Common myeloid progenitor, CD34-positive (primary cell): ENCODE measurements at regions not wholly inside any gene's neighbourhood (a gene's known extent, or its start where the extent isn't known, plus 50 kb on each side); places are given as distances from the start of the nearest gene placed in this dataset.
"Not testable (repeated sequence)": the region's sequence is repeated elsewhere in the genome, so short reads cannot be mapped to it uniquely, and the experiment has no call there.

Experiments used
- CTCF ChIA-PET: fragments of 350-600 bp; sonication (Branson Sonifier 250); formaldehyde crosslinking; loops from one replicate; lab custom pipeline; 2021; ENCODE audit warnings: antibody characterized with exemption; lab: Charles Lee
- POLR2A ChIA-PET: fragments of 350-600 bp; sonication (Branson Sonifier 250); formaldehyde crosslinking; loops from one replicate; lab custom pipeline; 2021; ENCODE audit warnings: antibody characterized with exemption; lab: Charles Lee
- DNase-seq, 3 donors: peaks; one replicate each; pipeline versions ENCODE4 v3.0.0 to v3.0.0-alpha.2; 2013
- H3K27ac ChIP-seq, 2 experiments: 1 replicate in 1 of 2; 2 replicates in 1 of 2; pipeline ENCODE4 v1.7.0; 2013; ENCODE audit warnings: inconsistent platforms in 2 of 2, low read length in 2 of 2, mild to moderate bottlenecking in 2 of 2, low read depth in 1 of 2, moderate library complexity in 1 of 2; ENCODE audit not compliant: severe bottlenecking in 2 of 2, insufficient read depth in 1 of 2, poor library complexity in 1 of 2
- H3K27me3 ChIP-seq, 5 experiments: replicated peaks in 2 of 5; 1 replicate in 3 of 5; 2 replicates in 2 of 5; pipeline versions ENCODE4 v1.6.1 to v1.7.0; 2013; ENCODE audit warnings: low read length in 4 of 5, mild to moderate bottlenecking in 2 of 5, moderate library complexity in 2 of 5, inconsistent platforms in 1 of 5; ENCODE audit not compliant: insufficient read depth in 5 of 5, control insufficient read depth in 4 of 5
- H3K36me3 ChIP-seq, 4 experiments: 1 replicate in 2 of 4; 2 replicates in 2 of 4; pipeline versions ENCODE4 v1.6.1 to v1.7.0; 2013; ENCODE audit warnings: low read length in 3 of 4, control low read depth in 1 of 4, mild to moderate bottlenecking in 1 of 4; ENCODE audit not compliant: control insufficient read depth in 4 of 4, insufficient read depth in 4 of 4
- H3K4me1 ChIP-seq, 4 experiments: 1 replicate in 3 of 4; 2 replicates in 1 of 4; pipeline versions ENCODE4 v1.6.1 to v1.7.1; 2013; ENCODE audit warnings: low read length in 3 of 4, mild to moderate bottlenecking in 3 of 4, control low read depth in 1 of 4, inconsistent platforms in 1 of 4, moderate library complexity in 1 of 4; ENCODE audit not compliant: control insufficient read depth in 4 of 4, insufficient read depth in 4 of 4; ENCODE audit errors: control extremely low read depth in 1 of 4
- H3K4me3 ChIP-seq, 7 experiments: 1 replicate in 4 of 7; 2 replicates in 3 of 7; pipeline versions ENCODE4 v1.5.1 to v1.7.0; 2013; ENCODE audit warnings: mild to moderate bottlenecking in 7 of 7, low read length in 6 of 7, moderate library complexity in 6 of 7, inconsistent platforms in 2 of 7, low read depth in 2 of 7, control low read depth in 1 of 7; ENCODE audit not compliant: insufficient read depth in 4 of 7, control insufficient read depth in 1 of 7; ENCODE audit errors: extremely low read depth in 1 of 7
- H3K9me3 ChIP-seq, 5 experiments: 1 replicate in 4 of 5; 2 replicates in 1 of 5; pipeline versions ENCODE4 v1.6.1 to v1.7.1; 2013; ENCODE audit warnings: low read length in 4 of 5, mild to moderate bottlenecking in 2 of 5, inconsistent platforms in 1 of 5, low read depth in 1 of 5, moderate library complexity in 1 of 5; ENCODE audit not compliant: control insufficient read depth in 4 of 5, insufficient read depth in 2 of 5; ENCODE audit errors: control extremely low read depth in 1 of 5
- WGBS: methylation state at CpG from one replicate; pipeline ENCODE4 v1.1.5; 2013; ENCODE audit not compliant: insufficient coverage; 5-methylcytosine and 5-hydroxymethylcytosine counted together

DNA sequence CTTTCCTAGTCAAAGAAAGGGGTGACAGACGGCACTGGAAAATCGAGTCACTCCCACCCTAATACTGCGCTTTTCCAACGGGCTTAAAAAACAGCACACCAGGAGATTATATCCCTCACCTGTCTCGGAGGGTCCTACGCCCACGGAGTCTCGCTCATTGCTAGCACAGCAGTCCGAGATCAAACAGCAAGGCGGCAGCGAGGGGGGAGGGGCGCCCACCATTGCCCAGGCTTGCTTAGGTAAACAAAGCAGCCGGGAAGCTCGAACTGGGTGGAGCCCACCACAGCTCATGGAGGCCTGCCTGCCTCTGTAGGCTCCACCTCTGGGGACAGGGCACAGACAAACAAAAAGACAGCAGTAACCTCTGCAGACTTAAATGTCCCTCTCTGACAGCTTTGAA, 280.7 kb downstream of the TFAP2A start:
- 97% methylated on average over 11 of the region's 14 CpGs for WGBS
- H3K36me3 ChIP-seq, H3K9me3 ChIP-seq, CTCF ChIA-PET, H3K27me3 ChIP-seq, POLR2A ChIA-PET, H3K4me3 ChIP-seq, H3K4me1 ChIP-seq, DNase-seq, H3K27ac ChIP-seq: not testable (repeated sequence)

DNA sequence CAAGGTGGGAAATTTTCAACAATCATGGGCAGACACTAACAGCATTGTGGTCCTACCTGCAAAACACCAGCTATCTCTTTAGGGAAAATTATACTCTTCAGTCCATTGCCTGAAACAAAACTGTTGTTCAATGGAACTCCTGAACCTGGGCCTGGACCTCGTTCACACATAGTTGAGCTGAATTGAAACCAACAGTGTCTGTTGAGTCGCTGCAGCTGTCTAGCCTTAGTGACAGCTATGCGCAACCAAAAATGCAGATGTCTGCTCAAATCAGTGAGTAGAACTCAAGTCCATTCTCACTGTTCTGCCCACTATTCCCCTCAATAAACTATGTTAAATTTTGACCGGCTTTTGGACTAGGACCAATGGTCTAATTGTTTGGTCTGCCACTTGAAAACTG, 286.2 kb downstream of the TFAP2A start:
- Histone ChIP-seq H3K4me1 (no peaks in the 10 kb centered on the region), H3K36me3 (no peaks in the 10 kb centered on the region), H3K4me3 (no peak overlapping the region), H3K9me3 (peaks cover 0 to 6% (median 0%) of the 10 kb centered on the region in 5 experiments), H3K27me3 (peaks cover 0 to 1% (median 0%) of the 10 kb centered on the region in 5 experiments), H3K27ac (no peak overlapping the region)
- CTCF ChIA-PET: interaction anchor here (0.6 kb wide), 1 partner anchor 451 kb away, joined by 3 read pairs; no protein-coding TSS in a partner anchor
- 100% methylated on average over 3 of the region's 4 CpGs for WGBS
- POLR2A ChIA-PET: no interaction called here
- no peak for DNase-seq

DNA sequence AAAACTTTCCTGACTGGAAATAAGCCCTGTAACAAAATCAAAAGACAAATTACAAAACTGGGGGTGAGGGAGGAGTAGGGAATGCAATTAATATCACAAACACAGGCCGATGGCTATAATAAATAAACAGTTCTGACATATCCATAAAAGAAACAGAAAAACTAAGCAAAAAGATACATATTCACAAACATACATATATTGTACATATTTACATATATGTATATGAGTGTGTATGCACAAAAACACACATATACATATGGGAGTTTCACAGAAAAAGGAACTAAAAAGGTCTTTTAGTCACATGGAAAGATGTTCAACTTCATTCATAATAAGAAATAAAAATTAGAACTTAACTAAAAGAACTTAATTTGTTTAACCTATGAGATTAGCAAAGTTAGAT, 292.7 kb downstream of the TFAP2A start:
- no CpG with 5 or more reads among the region's 1 CpG for WGBS
- POLR2A ChIA-PET: no interaction called here

DNA sequence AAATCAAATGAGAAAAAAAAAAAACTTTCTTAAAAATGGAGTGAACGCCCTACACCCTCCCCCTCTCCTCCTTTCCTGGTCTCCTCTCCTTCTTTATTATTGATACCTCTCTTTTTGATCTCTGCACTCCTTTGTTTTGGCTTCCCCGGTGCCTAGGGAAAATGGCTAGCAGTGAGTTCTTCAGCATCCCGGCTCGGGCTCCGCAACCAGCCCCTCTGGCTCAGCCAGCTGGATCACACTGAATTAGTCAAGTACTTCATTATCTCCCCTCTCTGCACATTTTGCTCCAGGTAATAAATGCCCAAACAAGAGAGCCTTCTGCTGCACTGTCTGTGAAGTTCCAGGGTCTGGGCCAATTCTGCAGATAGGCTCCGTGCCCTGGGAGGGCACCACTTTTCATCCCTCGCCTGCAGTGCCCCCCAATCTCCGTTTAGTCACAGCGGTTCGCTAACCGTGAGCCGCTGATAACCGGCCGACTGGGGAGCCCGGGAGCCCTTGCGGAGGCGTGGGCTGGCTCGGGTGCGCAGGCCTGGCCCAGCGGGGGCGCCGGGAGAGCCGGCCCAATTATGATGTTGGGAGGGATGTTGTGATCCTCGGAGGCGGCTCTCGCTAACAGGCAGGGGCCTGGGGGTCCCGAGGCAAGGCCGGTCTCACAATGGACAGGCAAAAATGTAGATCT, 301.9 kb downstream of the TFAP2A start:
- POLR2A ChIA-PET: interaction anchor here (0.6 kb wide), 1 partner anchor 310 kb away, joined by 3 read pairs; no protein-coding TSS in a partner anchor

More for the DNA sequence above, 292.7 kb downstream of the TFAP2A start:
- Histone ChIP-seq H3K4me3 (no peak overlapping the region), H3K27ac (no peak overlapping the region), H3K36me3 (no peaks in the 10 kb centered on the region), H3K27me3 (no peaks in the 10 kb centered on the region), H3K4me1 (no peaks in the 10 kb centered on the region), H3K9me3 (peaks cover 0 to 1% (median 0%) of the 10 kb centered on the region in 5 experiments)
- DNase-seq: no peak
- CTCF ChIA-PET: no interaction called here

DNA sequence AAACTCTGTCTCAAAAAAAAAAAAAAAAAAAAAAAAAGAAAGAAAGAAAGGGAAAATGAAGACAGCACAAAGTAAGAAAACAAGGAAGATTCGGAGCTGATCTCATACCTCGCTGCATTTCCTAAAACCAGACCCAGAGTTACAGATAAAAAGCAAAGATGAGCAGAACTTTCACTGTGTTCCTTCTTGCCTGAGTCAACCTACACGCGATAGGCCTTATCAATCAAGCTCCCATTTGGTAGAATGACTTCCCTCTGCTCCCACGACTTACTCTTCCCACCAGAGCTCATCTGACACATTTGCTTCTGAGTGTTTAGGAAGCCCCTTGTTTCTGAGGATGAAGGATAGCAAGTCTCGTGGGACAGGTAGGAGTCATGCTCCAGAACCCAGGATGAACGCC, 302.9 kb downstream of the TFAP2A start:
- ChIA-PET POLR2A (interaction anchor here (0.6 kb wide), 1 partner anchor 309 kb away, joined by 3 read pairs; no protein-coding TSS in a partner anchor), CTCF (no interaction called here)
- no peak for DNase-seq
- H3K4me3 ChIP-seq: no peak overlapping the region
- H3K9me3 ChIP-seq: no peaks in the 10 kb centered on the region
- no peaks in the 10 kb centered on the region for H3K36me3 ChIP-seq
- no peak overlapping the region for H3K27ac ChIP-seq
- H3K4me1 ChIP-seq: no peaks in the 10 kb centered on the region
- H3K27me3 ChIP-seq: peaks cover 0 to 37% (median 12%) of the 10 kb centered on the region in 5 experiments
- WGBS: 96% methylated on average over 4 of the region's 7 CpGs

More for the DNA sequence above, 301.9 kb downstream of the TFAP2A start:
- Histone ChIP-seq H3K27ac (no peak overlapping the region), H3K36me3 (no peaks in the 10 kb centered on the region), H3K9me3 (no peaks in the 10 kb centered on the region), H3K4me3 (no peak overlapping the region), H3K27me3 (peaks cover 0 to 37% (median 12%) of the 10 kb centered on the region in 5 experiments), H3K4me1 (no peaks in the 10 kb centered on the region)
- 15% methylated on average over 21 of the region's 28 CpGs for WGBS
- no peak for DNase-seq
- CTCF ChIA-PET: no interaction called here

DNA sequence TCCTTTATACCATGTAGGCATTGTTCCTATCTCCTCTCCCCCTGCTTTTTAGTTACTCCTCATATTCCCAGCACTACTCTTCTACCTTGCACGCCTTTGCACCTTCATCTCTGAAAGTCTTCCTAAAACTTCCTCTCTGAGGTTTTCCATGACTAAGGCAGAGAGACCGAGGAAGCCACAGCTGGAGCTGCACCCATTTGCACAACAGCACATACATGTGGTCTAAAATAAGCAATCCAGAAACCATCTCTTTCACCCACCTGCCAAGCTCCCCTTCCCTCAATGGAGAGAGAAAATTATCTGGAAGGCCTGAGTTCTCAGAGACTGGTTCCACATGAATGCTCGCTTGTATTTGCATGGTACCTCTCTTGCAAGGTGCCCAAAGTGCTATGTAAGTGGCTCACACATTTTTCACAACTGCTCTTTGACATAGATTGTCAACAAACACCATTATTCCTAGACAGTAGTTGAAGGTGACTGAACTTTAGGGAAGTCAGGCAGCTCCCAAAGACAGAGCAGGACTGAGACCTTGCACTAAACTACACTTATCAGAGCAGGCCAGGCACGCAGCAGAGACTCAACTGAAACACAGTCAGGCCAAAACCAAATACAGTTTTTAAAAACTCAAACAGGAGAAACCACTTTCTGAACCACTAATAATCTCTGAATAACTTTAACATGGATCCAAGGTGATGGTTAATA, 313.2 kb downstream of the TFAP2A start:
- ChIA-PET POLR2A (no interaction called here), CTCF (no interaction called here)
- no peaks in the 10 kb centered on the region for H3K36me3 ChIP-seq
- DNase-seq: no peak
- no peak overlapping the region for H3K27ac ChIP-seq
- no peak overlapping the region for H3K4me3 ChIP-seq
- 100% methylated on average over 1 of the region's 4 CpGs for WGBS
- H3K4me1 ChIP-seq: peaks cover 0 to 1% (median 0%) of the 10 kb centered on the region in 4 experiments
- no peaks in the 10 kb centered on the region for H3K9me3 ChIP-seq
- H3K27me3 ChIP-seq: peaks cover 0 to 2% (median 0%) of the 10 kb centered on the region in 5 experiments
